ENCODE measurements at regions not wholly inside any gene's neighbourhood (a gene's known extent, or its start where the extent isn't known, plus 50 kb on each side); places are given as distances from the start of the nearest gene placed in this dataset.
"Not testable (repeated sequence)": the region's sequence is repeated elsewhere in the genome, so short reads cannot be mapped to it uniquely, and the experiment has no call there.

GRCh38 chr5:42319546-42319945, 103.7 kb upstream of the GHR start:
- not testable (repeated sequence) for TF ChIP-seq CTCF (IDR thresholded peaks at IDR 0.05; ENCODE audit: insufficient read depth, low read depth, low read length); EZH2 (IDR thresholded peaks at IDR 0.05; ENCODE audit: insufficient read depth, low read length)

All from astrocyte (in vitro differentiated cells and primary cell).